HG02798 (cell line): ENCODE measurements at regions not wholly inside any gene's neighbourhood (a gene's known extent, or its start where the extent isn't known, plus 50 kb on each side); places are given as distances from the start of the nearest gene placed in this dataset.
"Not testable (repeated sequence)": the region's sequence is repeated elsewhere in the genome, so short reads cannot be mapped to it uniquely, and the experiment has no call there.

Experiments
- ATAC-seq: cut with Tn5 transposase; IDR thresholded peaks from one replicate; pipeline ENCODE4 v1.9.1; 2021; ENCODE audit warnings: mild to moderate bottlenecking; ENCODE audit not compliant: unreplicated experiment, poor library complexity

GRCh38 chr3:21256932-21257331 lies 494.1 kb downstream of the ZNF385D start:
- no peak for ATAC-seq

- ATAC-seq, result no peak
These were observed 512.3 kb downstream of the ZNF385D start for GRCh38 chr3:21238661-21239060.

GRCh38 chr3:21237638-21238037 lies 513.4 kb downstream of the ZNF385D start:
- no peak for ATAC-seq

GRCh38 chr3:21235491-21235890 lies 515.5 kb downstream of the ZNF385D start:
- ATAC-seq, result no peak

- no peak for ATAC-seq
These were observed 516.1 kb downstream of the ZNF385D start for GRCh38 chr3:21234933-21235332.

- ATAC-seq, result no peak
These were observed 521.4 kb downstream of the ZNF385D start for GRCh38 chr3:21229426-21230135.

GRCh38 chr3:21226086-21226485 lies 524.9 kb downstream of the ZNF385D start:
- no peak for ATAC-seq

GRCh38 chr3:21220944-21221343 lies 530.1 kb downstream of the ZNF385D start:
- no peak for ATAC-seq

- ATAC-seq, result no peak
These were observed 534.4 kb downstream of the ZNF385D start for GRCh38 chr3:21216598-21216997.

GRCh38 chr3:21204122-21204521 lies 546.9 kb downstream of the ZNF385D start:
- ATAC-seq, result not testable (repeated sequence)

- ATAC-seq, result no peak
These were observed 555.8 kb downstream of the ZNF385D start for GRCh38 chr3:21195203-21195602.

GRCh38 chr3:21194036-21194435 lies 557.0 kb downstream of the ZNF385D start:
- ATAC-seq, result not testable (repeated sequence)

- no peak for ATAC-seq
These were observed 562.6 kb downstream of the ZNF385D start for GRCh38 chr3:21188459-21188858.

- no peak for ATAC-seq
These were observed 565.1 kb downstream of the ZNF385D start for GRCh38 chr3:21185816-21186314.

GRCh38 chr3:21174461-21174860 lies 576.5 kb downstream of the ZNF385D start:
- no peak for ATAC-seq

GRCh38 chr3:21170964-21171363 lies 580.0 kb downstream of the ZNF385D start:
- ATAC-seq, result no peak

- no peak for ATAC-seq
These were observed 581.1 kb downstream of the ZNF385D start for GRCh38 chr3:21169948-21170347.

GRCh38 chr3:21168471-21168870 lies 582.5 kb downstream of the ZNF385D start:
- ATAC-seq, result no peak

- no peak for ATAC-seq
These were observed 587.1 kb downstream of the ZNF385D start for GRCh38 chr3:21163956-21164355.

GRCh38 chr3:21159543-21159906 lies 591.5 kb downstream of the ZNF385D start:
- ATAC-seq, result no peak

- ATAC-seq, result no peak
These were observed 592.0 kb downstream of the ZNF385D start for GRCh38 chr3:21158861-21159542.

- no peak for ATAC-seq
These were observed 596.1 kb downstream of the ZNF385D start for GRCh38 chr3:21154911-21155310.
